Vagina (tissue), 2 donors: ENCODE measurements at regions not wholly inside any gene's neighbourhood (a gene's known extent, or its start where the extent isn't known, plus 50 kb on each side); places are given as distances from the start of the nearest gene placed in this dataset.
"Not testable (repeated sequence)": the region's sequence is repeated elsewhere in the genome, so short reads cannot be mapped to it uniquely, and the experiment has no call there.

Experiments
- POLR2A ChIP-seq, 2 donors: fragments of 450-650 bp; IDR thresholded peaks; one replicate each; pipeline ENCODE4 v1.6.1; 2017; ENCODE audit warnings: antibody characterized with exemption in 2 of 2, mild to moderate bottlenecking in 2 of 2, moderate library complexity in 2 of 2
- POLR2AphosphoS5 ChIP-seq, 2 donors: sonication (generic); formaldehyde crosslinking; IDR thresholded peaks; one replicate each; pipeline ENCODE4 v1.9.0; 2017; ENCODE audit warnings: antibody characterized with exemption in 2 of 2, mild to moderate bottlenecking in 2 of 2, low read depth in 1 of 2; ENCODE audit not compliant: insufficient read depth in 1 of 2
- TF ChIP-seq, protein P1 (sequence below), 3 experiments: fragments of 450-650 bp in 2 of 3; fragments of 200-600 bp in 1 of 3; sonication (generic) in 1 of 3; IDR thresholded peaks; one replicate each; pipeline ENCODE4 v1.5.1; 2017 to 2019; ENCODE audit warnings: antibody characterized with exemption in 3 of 3, mild to moderate bottlenecking in 2 of 3, moderate library complexity in 2 of 3

- TF ChIP-seq, protein P1, sequence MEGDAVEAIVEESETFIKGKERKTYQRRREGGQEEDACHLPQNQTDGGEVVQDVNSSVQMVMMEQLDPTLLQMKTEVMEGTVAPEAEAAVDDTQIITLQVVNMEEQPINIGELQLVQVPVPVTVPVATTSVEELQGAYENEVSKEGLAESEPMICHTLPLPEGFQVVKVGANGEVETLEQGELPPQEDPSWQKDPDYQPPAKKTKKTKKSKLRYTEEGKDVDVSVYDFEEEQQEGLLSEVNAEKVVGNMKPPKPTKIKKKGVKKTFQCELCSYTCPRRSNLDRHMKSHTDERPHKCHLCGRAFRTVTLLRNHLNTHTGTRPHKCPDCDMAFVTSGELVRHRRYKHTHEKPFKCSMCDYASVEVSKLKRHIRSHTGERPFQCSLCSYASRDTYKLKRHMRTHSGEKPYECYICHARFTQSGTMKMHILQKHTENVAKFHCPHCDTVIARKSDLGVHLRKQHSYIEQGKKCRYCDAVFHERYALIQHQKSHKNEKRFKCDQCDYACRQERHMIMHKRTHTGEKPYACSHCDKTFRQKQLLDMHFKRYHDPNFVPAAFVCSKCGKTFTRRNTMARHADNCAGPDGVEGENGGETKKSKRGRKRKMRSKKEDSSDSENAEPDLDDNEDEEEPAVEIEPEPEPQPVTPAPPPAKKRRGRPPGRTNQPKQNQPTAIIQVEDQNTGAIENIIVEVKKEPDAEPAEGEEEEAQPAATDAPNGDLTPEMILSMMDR (IDR thresholded peaks at IDR 0.05): not testable (repeated sequence)
- TF ChIP-seq POLR2AphosphoS5 (IDR thresholded peaks at IDR 0.05; ENCODE audit: insufficient read depth in 1 of 2, low read depth in 1 of 2); POLR2A (IDR thresholded peaks at IDR 0.05): not testable (repeated sequence)
Observed at GRCh38 chr7:12022011-12022410, 189.1 kb upstream of the TMEM106B start.
